Mesothelial cell of epicardium (in vitro differentiated cells): ENCODE measurements at regions not wholly inside any gene's neighbourhood (a gene's known extent, or its start where the extent isn't known, plus 50 kb on each side); places are given as distances from the start of the nearest gene placed in this dataset.

Source experiments
- DNase-seq, 2 experiments: peaks; one replicate each; pipeline ENCODE4 v3.0.0; 2021; ENCODE audit warnings: low spot score in 2 of 2; ENCODE audit not compliant: unreplicated experiment in 2 of 2
- H3K27ac Mint-ChIP-seq: 2 replicates; pipeline ENCODE4 v1.8.0; 2021; ENCODE audit warnings: mixed read lengths
- H3K27me3 Mint-ChIP-seq: 2 replicates; pipeline ENCODE4 v1.8.0; 2021; ENCODE audit warnings: low read depth, mixed read lengths
- H3K36me3 Mint-ChIP-seq: 2 replicates; pipeline ENCODE4 v1.8.0; 2021; ENCODE audit warnings: mixed read lengths
- H3K4me1 Mint-ChIP-seq: 2 replicates; pipeline ENCODE4 v1.8.0; 2021; ENCODE audit warnings: mixed read lengths
- H3K4me3 Mint-ChIP-seq: 2 replicates; pipeline ENCODE4 v1.8.0; 2021; ENCODE audit warnings: mild to moderate bottlenecking, moderate library complexity, mixed read lengths
- H3K9me3 Mint-ChIP-seq: 2 replicates; pipeline ENCODE4 v1.8.0; 2021; ENCODE audit warnings: mixed read lengths
- TF ChIP-seq, protein P1 (sequence below): fragments of 200-600 bp; sonication (generic); IDR thresholded peaks from one replicate; pipeline ENCODE4 v1.5.0; 2021; ENCODE audit warnings: antibody characterized with exemption; ENCODE audit not compliant: unreplicated experiment

DNA sequence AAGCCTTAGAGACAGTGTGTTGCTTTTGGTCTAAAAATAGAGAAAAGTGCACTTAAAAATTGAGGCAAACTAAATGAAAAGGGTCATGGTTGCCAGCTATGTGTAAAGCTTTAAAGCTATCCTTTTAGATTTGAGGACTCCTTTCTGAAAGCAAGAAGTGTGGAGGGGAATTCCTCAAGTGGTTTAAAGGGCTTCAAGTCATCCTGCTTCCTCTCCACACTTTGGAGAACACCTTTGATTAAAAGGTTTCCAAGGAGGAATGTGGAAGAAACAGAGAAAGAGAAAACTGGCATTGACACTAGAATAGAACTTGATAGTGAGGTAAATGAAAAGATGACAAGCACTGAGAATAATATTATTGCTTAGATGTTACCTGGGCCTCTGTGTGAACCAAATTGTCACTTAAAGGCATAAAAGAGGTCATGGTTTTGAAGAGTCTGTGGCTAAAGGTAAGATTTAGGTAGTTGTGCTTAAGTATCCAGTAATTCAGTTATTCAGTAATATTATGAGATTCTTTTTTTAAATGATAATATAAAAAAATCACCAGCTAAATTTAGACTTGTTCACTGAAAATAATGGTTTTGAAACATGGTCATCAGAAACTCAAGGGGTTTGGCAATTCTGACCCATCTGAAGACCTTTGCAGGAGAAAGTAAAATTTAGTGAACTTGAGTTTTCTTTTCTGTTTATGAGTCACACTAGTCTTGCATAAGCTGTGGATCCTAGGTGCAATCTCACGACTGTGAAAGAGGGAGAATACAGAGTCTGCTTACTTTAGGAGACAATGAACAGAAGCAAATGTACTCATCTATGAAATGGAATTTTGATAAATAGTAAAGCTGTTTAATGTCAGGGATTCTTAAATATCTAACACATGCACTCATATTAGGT, 466.0 kb downstream of the KIF20B start:
- no peak for DNase-seq
- TF ChIP-seq, protein P1, sequence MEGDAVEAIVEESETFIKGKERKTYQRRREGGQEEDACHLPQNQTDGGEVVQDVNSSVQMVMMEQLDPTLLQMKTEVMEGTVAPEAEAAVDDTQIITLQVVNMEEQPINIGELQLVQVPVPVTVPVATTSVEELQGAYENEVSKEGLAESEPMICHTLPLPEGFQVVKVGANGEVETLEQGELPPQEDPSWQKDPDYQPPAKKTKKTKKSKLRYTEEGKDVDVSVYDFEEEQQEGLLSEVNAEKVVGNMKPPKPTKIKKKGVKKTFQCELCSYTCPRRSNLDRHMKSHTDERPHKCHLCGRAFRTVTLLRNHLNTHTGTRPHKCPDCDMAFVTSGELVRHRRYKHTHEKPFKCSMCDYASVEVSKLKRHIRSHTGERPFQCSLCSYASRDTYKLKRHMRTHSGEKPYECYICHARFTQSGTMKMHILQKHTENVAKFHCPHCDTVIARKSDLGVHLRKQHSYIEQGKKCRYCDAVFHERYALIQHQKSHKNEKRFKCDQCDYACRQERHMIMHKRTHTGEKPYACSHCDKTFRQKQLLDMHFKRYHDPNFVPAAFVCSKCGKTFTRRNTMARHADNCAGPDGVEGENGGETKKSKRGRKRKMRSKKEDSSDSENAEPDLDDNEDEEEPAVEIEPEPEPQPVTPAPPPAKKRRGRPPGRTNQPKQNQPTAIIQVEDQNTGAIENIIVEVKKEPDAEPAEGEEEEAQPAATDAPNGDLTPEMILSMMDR, result no peak
- H3K4me3 Mint-ChIP-seq, result no peak overlapping the region
- no peak overlapping the region for H3K27ac Mint-ChIP-seq
- H3K36me3 Mint-ChIP-seq, result peaks cover 6% of the 10 kb centered on the region
- H3K27me3 Mint-ChIP-seq, result no peaks in the 10 kb centered on the region
- H3K9me3 Mint-ChIP-seq, result peaks cover 19% of the 10 kb centered on the region
- H3K4me1 Mint-ChIP-seq, result no peaks in the 10 kb centered on the region

DNA sequence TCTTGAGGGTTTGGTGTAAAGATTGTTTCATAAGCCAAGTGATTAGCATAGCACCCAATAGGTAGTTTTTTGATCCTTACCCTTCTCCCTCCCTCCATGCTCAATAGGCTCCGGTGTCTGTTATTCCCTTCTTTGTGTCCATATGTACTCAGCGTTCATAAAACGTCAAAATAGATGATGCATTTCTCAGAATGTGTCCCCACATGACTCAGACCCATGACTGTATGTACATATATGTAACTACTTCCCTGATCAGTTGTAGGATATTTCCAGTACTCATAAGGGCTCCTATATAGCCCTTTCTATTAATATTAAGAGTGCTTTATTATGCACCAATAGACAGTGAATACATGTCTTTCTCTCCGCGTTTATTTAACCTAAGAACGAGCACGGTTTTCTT, 466.9 kb downstream of the KIF20B start:
- TF ChIP-seq, protein P1, result no peak
- no peak overlapping the region for H3K4me3 Mint-ChIP-seq
- H3K27ac Mint-ChIP-seq, result no peak overlapping the region
- no peaks in the 10 kb centered on the region for H3K4me1 Mint-ChIP-seq
- H3K9me3 Mint-ChIP-seq, result peaks cover 22% of the 10 kb centered on the region
- H3K27me3 Mint-ChIP-seq, result no peaks in the 10 kb centered on the region
- no peak for DNase-seq
- H3K36me3 Mint-ChIP-seq, result peaks cover 6% of the 10 kb centered on the region

DNA sequence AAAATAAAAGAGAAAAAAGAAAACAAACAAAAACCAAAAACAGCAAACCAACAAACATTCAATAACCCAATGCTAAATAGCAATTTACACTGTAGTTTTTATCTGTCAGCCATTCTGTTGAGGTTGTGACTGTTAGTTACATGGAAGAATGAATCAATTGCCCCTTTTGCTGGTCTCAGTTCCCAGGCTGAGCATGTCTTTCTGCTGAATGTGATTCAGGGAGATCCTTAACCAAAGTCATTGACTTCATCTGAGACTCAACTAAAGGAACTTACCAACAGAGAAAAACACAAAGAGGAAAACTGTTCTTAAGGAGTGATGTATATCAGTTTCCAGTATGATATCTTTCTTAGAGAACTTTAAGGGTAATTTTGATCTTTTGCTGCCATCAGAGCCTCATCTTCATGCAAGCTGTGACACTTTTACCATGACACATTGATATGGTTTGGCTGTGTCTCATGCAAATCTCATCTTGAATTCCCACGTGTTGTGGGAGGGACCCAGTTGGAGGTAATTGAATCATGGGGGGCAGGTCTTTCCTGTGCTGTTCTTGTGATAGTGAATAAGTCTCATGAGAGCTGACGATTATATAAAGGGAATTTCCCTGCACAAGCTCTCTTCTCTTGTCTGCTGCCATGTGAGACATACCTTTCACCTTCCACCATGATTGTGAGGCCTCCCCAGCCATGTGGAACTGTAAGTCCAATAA, 469.8 kb downstream of the KIF20B start:
- TF ChIP-seq, protein P1, result no peak
- H3K27me3 Mint-ChIP-seq, result no peaks in the 10 kb centered on the region
- H3K9me3 Mint-ChIP-seq, result peaks cover 10% of the 10 kb centered on the region
- DNase-seq, result no peak
- no peaks in the 10 kb centered on the region for H3K4me1 Mint-ChIP-seq
- peaks cover 1% of the 10 kb centered on the region for H3K36me3 Mint-ChIP-seq
- no peak overlapping the region for H3K4me3 Mint-ChIP-seq
- no peak overlapping the region for H3K27ac Mint-ChIP-seq

DNA sequence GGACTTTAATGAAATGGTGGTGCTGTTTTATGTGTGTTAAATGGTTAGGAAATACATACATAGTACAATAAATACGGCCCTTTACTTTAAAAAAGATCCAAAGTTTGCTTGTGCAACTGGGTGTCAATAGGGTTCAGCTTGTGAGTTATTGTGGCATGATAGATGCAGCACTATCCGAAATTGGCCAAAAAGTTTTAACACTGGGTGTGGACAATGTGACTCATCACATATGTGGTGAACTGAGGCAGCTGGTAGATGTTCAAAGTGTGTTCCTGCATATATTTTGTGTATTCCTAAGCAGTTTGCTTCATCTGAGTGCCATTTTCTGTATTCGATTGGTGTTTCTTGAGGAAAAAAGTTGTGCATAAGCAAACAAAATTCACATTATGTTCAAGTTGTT, 473.1 kb downstream of the KIF20B start:
- no peak overlapping the region for H3K4me3 Mint-ChIP-seq
- H3K9me3 Mint-ChIP-seq, result peaks cover 13% of the 10 kb centered on the region
- H3K36me3 Mint-ChIP-seq, result no peaks in the 10 kb centered on the region
- H3K27me3 Mint-ChIP-seq, result no peaks in the 10 kb centered on the region
- no peak for DNase-seq
- no peaks in the 10 kb centered on the region for H3K4me1 Mint-ChIP-seq
- H3K27ac Mint-ChIP-seq, result no peak overlapping the region
- TF ChIP-seq, protein P1, result no peak

DNA sequence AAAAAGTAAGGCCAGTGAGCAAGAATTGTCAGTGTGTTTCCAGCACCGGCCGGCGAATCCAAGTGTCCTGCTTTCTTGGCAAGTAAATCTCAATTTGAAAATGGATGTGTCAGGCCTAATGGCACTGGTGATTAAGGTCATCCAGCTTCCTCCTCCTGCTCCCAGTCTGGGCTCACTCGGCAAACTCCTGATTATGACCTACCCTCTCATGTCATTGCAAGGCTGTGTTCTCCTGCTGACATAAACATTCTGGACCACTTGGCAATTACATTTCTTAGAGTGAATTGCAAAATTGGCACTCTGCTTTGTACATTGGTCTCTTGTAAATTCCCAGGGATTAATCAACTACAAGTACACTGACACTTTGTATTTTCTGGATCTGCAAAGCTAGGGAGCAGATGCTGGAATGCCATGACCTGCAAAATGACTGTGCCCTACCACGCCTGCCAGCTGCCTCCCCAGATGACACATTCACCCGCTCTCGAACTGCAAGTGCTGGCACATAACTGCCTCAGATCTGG, 473.8 kb downstream of the KIF20B start:
- Mint-ChIP-seq H3K4me1 (no peaks in the 10 kb centered on the region), H3K27ac (no peak overlapping the region), H3K4me3 (no peak overlapping the region), H3K27me3 (no peaks in the 10 kb centered on the region), H3K36me3 (no peaks in the 10 kb centered on the region), H3K9me3 (peaks cover 17% of the 10 kb centered on the region)
- no peak for DNase-seq
- TF ChIP-seq, protein P1, result no peak
